Immature natural killer cell (primary cell): ENCODE measurements at regions not wholly inside any gene's neighbourhood (a gene's known extent, or its start where the extent isn't known, plus 50 kb on each side); places are given as distances from the start of the nearest gene placed in this dataset.
"Not testable (repeated sequence)": the region's sequence is repeated elsewhere in the genome, so short reads cannot be mapped to it uniquely, and the experiment has no call there.

Source experiments
- DNase-seq, 3 donors: peaks; one replicate each; pipeline ENCODE4 v3.0.0; 2022; ENCODE audit warnings: mixed read lengths in 1 of 3
- H3K27ac Mint-ChIP-seq, 6 donors: one replicate each; pipeline ENCODE4 v1.8.0; 2020; ENCODE audit warnings: mixed read lengths in 6 of 6, mild to moderate bottlenecking in 5 of 6, inconsistent platforms in 4 of 6, moderate library complexity in 3 of 6
- H3K27me3 Mint-ChIP-seq, 3 donors: one replicate each; pipeline ENCODE4 v1.8.0; 2020 to 2021; ENCODE audit warnings: low read depth in 3 of 3, mild to moderate bottlenecking in 3 of 3, mixed read lengths in 3 of 3, moderate library complexity in 3 of 3, inconsistent platforms in 1 of 3
- H3K36me3 Mint-ChIP-seq, 3 donors: one replicate each; pipeline ENCODE4 v1.8.0; 2020; ENCODE audit warnings: mixed read lengths in 3 of 3, inconsistent platforms in 2 of 3, mild to moderate bottlenecking in 2 of 3
- H3K4me1 Mint-ChIP-seq, 2 donors: one replicate each; pipeline ENCODE4 v1.8.0; 2020; ENCODE audit warnings: inconsistent platforms in 2 of 2, mild to moderate bottlenecking in 2 of 2, mixed read lengths in 2 of 2, moderate library complexity in 1 of 2
- H3K4me3 Mint-ChIP-seq, 5 donors: one replicate each; pipeline ENCODE4 v1.8.0; 2020; ENCODE audit warnings: mild to moderate bottlenecking in 5 of 5, mixed read lengths in 5 of 5, inconsistent platforms in 3 of 5, moderate library complexity in 3 of 5
- H3K9me3 Mint-ChIP-seq, 6 donors: one replicate each; pipeline ENCODE4 v1.8.0; 2020; ENCODE audit warnings: mild to moderate bottlenecking in 6 of 6, mixed read lengths in 6 of 6, inconsistent platforms in 4 of 6, moderate library complexity in 3 of 6

GRCh38 chr1:95660736-95661135 is 426.7 kb downstream of the RWDD3 start:
- no peaks in the 10 kb centered on the region for H3K36me3 Mint-ChIP-seq
- H3K4me3 Mint-ChIP-seq: no peak overlapping the region
- no peaks in the 10 kb centered on the region for H3K27me3 Mint-ChIP-seq
- peaks cover 10 to 42% (median 19%) of the 10 kb centered on the region in 6 donors for H3K9me3 Mint-ChIP-seq
- no peak for DNase-seq
- no peaks in the 10 kb centered on the region for H3K4me1 Mint-ChIP-seq
- no peak overlapping the region for H3K27ac Mint-ChIP-seq

- H3K4me1 Mint-ChIP-seq, H3K36me3 Mint-ChIP-seq, DNase-seq, H3K27me3 Mint-ChIP-seq, H3K27ac Mint-ChIP-seq, H3K4me3 Mint-ChIP-seq: not testable (repeated sequence)
- peaks cover 6 to 42% (median 25%) of the 10 kb centered on the region in 6 donors for H3K9me3 Mint-ChIP-seq
Observed at GRCh38 chr1:95663530-95663929, 429.5 kb downstream of the RWDD3 start.

GRCh38 chr1:95668165-95668564 is 434.2 kb downstream of the RWDD3 start:
- H3K9me3 Mint-ChIP-seq: peaks cover 10 to 36% (median 20%) of the 10 kb centered on the region in 6 donors
- H3K4me3 Mint-ChIP-seq: no peak overlapping the region
- H3K27me3 Mint-ChIP-seq: peaks cover 0 to 2% (median 1%) of the 10 kb centered on the region in 3 donors
- no peaks in the 10 kb centered on the region for H3K36me3 Mint-ChIP-seq
- H3K27ac Mint-ChIP-seq: no peak overlapping the region
- H3K4me1 Mint-ChIP-seq: no peaks in the 10 kb centered on the region
- DNase-seq: no peak

GRCh38 chr1:95669638-95670037 is 435.6 kb downstream of the RWDD3 start:
- DNase-seq, H3K36me3 Mint-ChIP-seq, H3K4me1 Mint-ChIP-seq, H3K4me3 Mint-ChIP-seq, H3K27me3 Mint-ChIP-seq, H3K27ac Mint-ChIP-seq: not testable (repeated sequence)
- peaks cover 10 to 40% (median 20%) of the 10 kb centered on the region in 6 donors for H3K9me3 Mint-ChIP-seq

- Mint-ChIP-seq H3K9me3 (peaks cover 12 to 38% (median 19%) of the 10 kb centered on the region in 6 donors), H3K4me3 (no peak overlapping the region), H3K36me3 (no peaks in the 10 kb centered on the region), H3K4me1 (no peaks in the 10 kb centered on the region), H3K27ac (no peak overlapping the region), H3K27me3 (peaks cover 0 to 2% (median 1%) of the 10 kb centered on the region in 3 donors)
- no peak for DNase-seq
Observed at GRCh38 chr1:95671098-95671497, 437.1 kb downstream of the RWDD3 start.

- Mint-ChIP-seq H3K36me3 (no peaks in the 10 kb centered on the region), H3K27me3 (peaks cover 0 to 3% (median 0%) of the 10 kb centered on the region in 3 donors), H3K9me3 (peaks cover 5 to 26% (median 16%) of the 10 kb centered on the region in 6 donors), H3K4me3 (no peak overlapping the region), H3K4me1 (no peaks in the 10 kb centered on the region), H3K27ac (no peak overlapping the region)
- DNase-seq: no peak
Observed at GRCh38 chr1:95679262-95679661, 445.3 kb downstream of the RWDD3 start.

- Mint-ChIP-seq H3K27me3 (peaks cover 0 to 3% (median 0%) of the 10 kb centered on the region in 3 donors), H3K36me3 (no peaks in the 10 kb centered on the region), H3K9me3 (peaks cover 0 to 22% (median 17%) of the 10 kb centered on the region in 6 donors), H3K4me3 (no peak overlapping the region), H3K4me1 (no peaks in the 10 kb centered on the region), H3K27ac (no peak overlapping the region)
- no peak for DNase-seq
Observed at GRCh38 chr1:95685081-95685480, 451.1 kb downstream of the RWDD3 start.

- Mint-ChIP-seq H3K36me3 (no peaks in the 10 kb centered on the region), H3K9me3 (peaks cover 0 to 27% (median 18%) of the 10 kb centered on the region in 6 donors), H3K4me3 (no peak overlapping the region), H3K4me1 (no peaks in the 10 kb centered on the region), H3K27me3 (peaks cover 0 to 3% (median 0%) of the 10 kb centered on the region in 3 donors), H3K27ac (no peak overlapping the region)
- DNase-seq: no peak
Observed at GRCh38 chr1:95686217-95686616, 452.2 kb downstream of the RWDD3 start.

GRCh38 chr1:95699149-95699953 is 465.3 kb downstream of the RWDD3 start:
- Mint-ChIP-seq H3K9me3 (peaks cover 18 to 66% (median 25%) of the 10 kb centered on the region in 6 donors), H3K4me1 (no peaks in the 10 kb centered on the region), H3K27ac (no peak overlapping the region), H3K27me3 (peaks cover 0 to 2% (median 0%) of the 10 kb centered on the region in 3 donors), H3K4me3 (no peak overlapping the region), H3K36me3 (peaks cover 0 to 4% (median 0%) of the 10 kb centered on the region in 3 donors)
- no peak for DNase-seq

- no peak for DNase-seq
- peaks cover 0 to 2% (median 0%) of the 10 kb centered on the region in 3 donors for H3K27me3 Mint-ChIP-seq
- H3K27ac Mint-ChIP-seq: no peak overlapping the region
- no peaks in the 10 kb centered on the region for H3K4me1 Mint-ChIP-seq
- peaks cover 22 to 59% (median 36%) of the 10 kb centered on the region in 6 donors for H3K9me3 Mint-ChIP-seq
- H3K36me3 Mint-ChIP-seq: peaks cover 0 to 4% (median 0%) of the 10 kb centered on the region in 3 donors
- H3K4me3 Mint-ChIP-seq: no peak overlapping the region
Observed at GRCh38 chr1:95701450-95702173, 467.6 kb downstream of the RWDD3 start.

GRCh38 chr1:95703046-95703445 is 469.0 kb downstream of the RWDD3 start:
- no peak overlapping the region for H3K4me3 Mint-ChIP-seq
- no peak overlapping the region for H3K27ac Mint-ChIP-seq
- H3K9me3 Mint-ChIP-seq: peaks cover 26 to 60% (median 41%) of the 10 kb centered on the region in 6 donors
- peaks cover 0 to 2% (median 0%) of the 10 kb centered on the region in 3 donors for H3K27me3 Mint-ChIP-seq
- H3K4me1 Mint-ChIP-seq: no peaks in the 10 kb centered on the region
- peaks cover 0 to 4% (median 0%) of the 10 kb centered on the region in 3 donors for H3K36me3 Mint-ChIP-seq
- no peak for DNase-seq

- H3K27me3 Mint-ChIP-seq: no peaks in the 10 kb centered on the region
- H3K4me1 Mint-ChIP-seq: no peaks in the 10 kb centered on the region
- H3K27ac Mint-ChIP-seq: no peak overlapping the region
- H3K4me3 Mint-ChIP-seq: no peak overlapping the region
- H3K9me3 Mint-ChIP-seq: peaks cover 4 to 31% (median 15%) of the 10 kb centered on the region in 6 donors
- no peak for DNase-seq
- H3K36me3 Mint-ChIP-seq: no peaks in the 10 kb centered on the region
Observed at GRCh38 chr1:95716097-95716496, 482.1 kb downstream of the RWDD3 start.

- no peak overlapping the region for H3K4me3 Mint-ChIP-seq
- H3K27ac Mint-ChIP-seq: no peak overlapping the region
- no peaks in the 10 kb centered on the region for H3K4me1 Mint-ChIP-seq
Observed at GRCh38 chr1:95716550-95716949, 482.5 kb downstream of the RWDD3 start.

GRCh38 chr1:95723346-95723745 is 489.3 kb downstream of the RWDD3 start:
- Mint-ChIP-seq H3K27me3 (peaks cover 0 to 2% (median 0%) of the 10 kb centered on the region in 3 donors), H3K9me3 (peaks cover 6 to 41% (median 16%) of the 10 kb centered on the region in 6 donors), H3K36me3 (no peaks in the 10 kb centered on the region), H3K4me3 (no peak overlapping the region), H3K27ac (no peak overlapping the region), H3K4me1 (no peaks in the 10 kb centered on the region)
- no peak for DNase-seq

More at GRCh38 chr1:95716550-95716949, 482.5 kb downstream of the RWDD3 start:
- peaks cover 4 to 31% (median 15%) of the 10 kb centered on the region in 6 donors for H3K9me3 Mint-ChIP-seq
- no peak for DNase-seq
- H3K36me3 Mint-ChIP-seq: no peaks in the 10 kb centered on the region
- no peaks in the 10 kb centered on the region for H3K27me3 Mint-ChIP-seq
